ENCODE measurements at regions not wholly inside any gene's neighbourhood (a gene's known extent, or its start where the extent isn't known, plus 50 kb on each side); places are given as distances from the start of the nearest gene placed in this dataset.

GRCh38 chr5:155406815-155407214 is 393.3 kb downstream of the KIF4B start:
- no peak for DNase-seq (ENCODE audit: low spot score)

DNA sequence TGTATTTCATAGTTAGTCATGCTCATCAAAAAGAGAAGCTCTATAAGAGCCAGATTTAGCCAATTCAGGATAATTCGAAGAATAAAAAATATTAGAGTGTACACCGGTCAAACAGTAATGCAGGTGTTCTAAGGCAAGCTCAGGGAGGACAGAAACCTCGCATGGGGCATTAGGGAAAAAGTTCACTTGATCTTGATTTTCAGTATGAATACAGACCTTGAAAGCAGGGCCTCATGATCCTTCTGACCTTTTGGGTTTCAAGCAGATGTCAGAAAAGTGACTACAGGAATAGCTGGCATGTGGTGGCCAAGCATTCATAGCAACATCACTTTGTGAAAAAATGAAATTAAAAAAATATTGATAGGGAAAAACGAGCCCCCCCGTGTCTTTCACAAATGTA is 394.9 kb downstream of the KIF4B start:
- no peak for DNase-seq (ENCODE audit: low spot score)

DNA sequence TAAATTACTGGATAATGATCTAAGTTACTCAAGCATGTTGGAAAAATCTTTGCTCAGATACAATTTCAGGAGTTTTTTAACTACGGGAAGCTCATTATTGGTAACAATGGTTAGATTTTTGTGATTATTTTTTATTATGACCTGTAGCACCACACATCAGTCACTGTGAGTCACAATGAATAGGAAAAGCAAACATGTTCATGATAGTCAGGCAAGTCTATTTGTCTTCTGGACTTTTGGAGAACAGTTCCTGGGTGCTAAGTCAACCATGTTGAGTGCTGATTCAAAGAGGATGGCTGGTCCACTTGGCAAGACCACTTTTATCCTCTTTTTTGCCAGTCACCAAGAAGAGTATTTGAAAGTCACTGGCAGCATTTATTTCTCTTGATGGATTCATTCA is 403.2 kb downstream of the KIF4B start:
- DNase-seq (ENCODE audit: low spot score), result no peak

DNA sequence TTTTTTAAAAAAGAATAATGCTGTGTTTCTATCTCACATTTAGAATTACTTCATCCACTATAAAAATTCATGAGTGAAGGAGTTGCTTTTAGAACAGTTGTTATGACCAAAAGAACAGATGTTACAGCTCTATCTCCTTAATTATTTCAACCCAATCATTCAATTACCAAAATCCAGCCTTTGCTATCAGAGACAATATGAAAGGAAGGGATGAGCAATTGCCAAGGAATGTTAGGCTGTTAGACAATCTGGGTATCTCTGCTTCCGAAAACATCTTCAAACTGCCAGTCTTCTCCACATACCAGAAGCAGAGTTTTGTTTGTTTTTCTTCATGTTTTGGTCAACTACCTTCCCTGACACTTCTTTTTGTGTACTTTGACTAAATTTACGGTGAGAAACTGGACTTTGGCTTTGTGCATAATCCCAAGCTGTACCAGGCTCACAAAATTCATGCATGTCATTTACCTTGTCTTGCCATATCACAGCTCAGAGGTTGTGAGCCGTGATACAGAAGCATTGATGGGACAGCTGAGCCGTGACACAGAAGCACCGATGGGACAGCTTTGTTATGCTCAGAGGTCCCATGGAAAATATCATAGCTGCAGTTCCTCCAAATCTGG is 405.5 kb downstream of the KIF4B start:
- no peak for DNase-seq (ENCODE audit: low spot score)

DNA sequence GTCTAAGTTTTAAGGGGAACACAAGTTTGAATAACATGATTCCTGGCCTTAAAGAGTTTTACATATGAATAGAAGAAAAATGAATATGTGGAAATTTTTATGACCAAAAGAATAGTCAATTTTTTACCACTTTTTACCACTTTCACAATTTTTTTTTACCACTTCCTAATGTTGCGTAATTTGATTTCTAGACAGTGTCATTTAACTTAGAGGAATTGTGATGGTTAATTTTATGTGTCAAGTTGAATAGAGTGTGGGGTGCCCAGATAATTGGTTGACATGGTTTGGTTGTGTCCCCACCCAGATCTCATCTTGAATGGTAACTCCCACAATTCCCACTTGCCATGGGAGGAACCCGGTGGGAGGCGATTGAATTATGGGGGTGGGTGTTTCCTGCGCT is 416.6 kb downstream of the KIF4B start:
- DNase-seq (ENCODE audit: low spot score), result no peak

DNA sequence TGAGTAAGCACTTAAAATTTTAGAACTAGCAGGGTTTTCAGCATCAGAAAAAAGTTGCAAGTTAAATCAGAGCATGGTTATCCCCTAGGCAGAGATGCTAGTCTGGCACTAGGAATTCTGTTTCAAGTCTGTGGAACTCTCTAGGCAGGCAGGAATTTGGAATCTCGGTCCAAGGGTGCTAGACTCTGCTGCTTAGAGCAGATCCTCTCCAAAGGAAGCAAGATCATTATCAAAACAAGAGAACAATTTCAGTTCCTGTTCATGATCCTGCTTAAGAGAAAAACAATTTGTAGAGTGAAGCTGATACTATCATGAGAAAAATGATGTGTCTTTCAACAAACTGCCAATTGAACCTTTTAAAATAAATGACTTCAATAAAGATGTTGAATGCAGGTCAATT is 420.7 kb downstream of the KIF4B start:
- DNase-seq (ENCODE audit: low spot score), result no peak

DNA sequence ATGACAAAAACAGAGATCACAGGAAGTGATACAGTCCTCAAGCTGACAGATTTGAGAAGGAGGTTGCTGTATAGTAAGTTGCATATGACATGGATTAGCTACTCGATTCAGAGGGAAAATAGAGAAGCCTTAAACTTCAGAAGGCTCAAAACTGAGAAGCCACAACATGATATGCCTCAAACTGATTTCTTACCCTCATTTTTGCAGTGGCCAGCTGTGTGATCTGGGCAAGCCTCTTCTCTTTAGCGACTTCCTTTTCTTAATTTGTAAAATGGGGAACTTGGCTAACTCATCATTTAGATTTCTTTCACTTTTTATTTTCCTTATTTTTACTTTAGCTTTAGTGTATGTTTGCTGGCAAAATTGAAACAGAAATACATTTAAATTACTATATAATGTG is 421.1 kb downstream of the KIF4B start:
- DNase-seq (ENCODE audit: low spot score), result no peak

DNA sequence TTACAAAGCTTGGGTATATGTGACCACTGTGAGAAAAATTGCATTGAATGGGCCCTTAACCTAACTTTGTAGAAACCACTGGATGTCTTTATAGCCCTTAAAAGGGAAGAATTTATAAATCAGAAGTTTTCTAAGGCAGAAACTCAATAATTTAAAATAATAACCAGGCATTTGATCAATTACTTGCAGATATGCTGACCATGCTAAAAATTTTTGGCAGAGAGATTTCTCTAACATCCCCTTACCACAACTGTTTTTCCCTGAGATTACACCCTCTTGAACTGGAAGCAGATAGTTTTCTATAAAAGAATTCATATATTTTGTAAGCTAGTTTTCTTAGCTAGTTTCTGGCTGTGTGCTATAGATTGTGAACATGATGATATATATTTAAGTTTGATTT is 428.3 kb downstream of the KIF4B start:
- no peak for DNase-seq (ENCODE audit: low spot score)

- no peak for DNase-seq (ENCODE audit: low spot score)
These were observed 437.6 kb downstream of the KIF4B start for GRCh38 chr5:155451106-155451505.

GRCh38 chr5:155455791-155456514 is 442.4 kb downstream of the KIF4B start:
- DNase-seq (ENCODE audit: low spot score), result no peak

GRCh38 chr5:155459889-155460500 is 446.4 kb downstream of the KIF4B start:
- no peak for DNase-seq (ENCODE audit: low spot score)

DNA sequence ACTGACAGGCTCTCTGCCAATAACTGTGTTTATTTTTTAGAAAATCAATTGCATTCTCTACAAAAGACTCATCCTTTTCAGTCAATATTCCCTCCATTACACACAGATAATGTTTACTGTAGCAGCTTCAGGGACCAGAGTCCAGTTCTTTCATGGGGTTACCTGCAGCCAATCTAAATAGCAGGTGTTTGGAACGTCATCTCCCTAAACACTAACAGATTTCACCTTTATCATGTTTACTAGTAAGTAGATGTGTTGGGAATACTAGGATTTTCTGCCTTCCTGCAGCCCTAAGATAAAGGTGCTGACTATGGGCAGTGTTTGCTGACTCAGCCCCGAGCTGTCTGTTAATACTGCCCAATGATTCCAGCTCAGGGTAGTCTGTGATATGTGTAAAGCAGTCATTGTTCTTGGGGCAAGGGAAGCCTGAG is 447.0 kb downstream of the KIF4B start:
- DNase-seq (ENCODE audit: low spot score), result no peak

DNA sequence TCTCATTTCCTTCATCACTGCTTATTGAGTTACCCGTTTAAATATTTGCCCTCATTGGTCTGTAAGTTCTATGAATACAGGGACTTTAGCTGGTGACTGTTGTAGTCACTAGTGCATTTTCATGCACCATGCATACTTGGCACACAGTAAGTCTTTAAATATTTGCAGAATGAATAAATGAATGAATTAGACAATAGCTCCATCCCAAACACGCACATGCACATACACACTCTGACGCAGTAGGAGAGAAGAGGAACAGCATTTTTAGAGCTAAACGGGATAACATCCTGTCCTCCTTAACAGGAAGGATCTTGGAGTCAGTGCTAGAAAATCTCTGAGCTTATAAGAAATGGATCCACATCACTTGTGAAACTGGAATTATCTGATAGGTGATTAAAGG is 447.7 kb downstream of the KIF4B start:
- no peak for DNase-seq (ENCODE audit: low spot score)

DNA sequence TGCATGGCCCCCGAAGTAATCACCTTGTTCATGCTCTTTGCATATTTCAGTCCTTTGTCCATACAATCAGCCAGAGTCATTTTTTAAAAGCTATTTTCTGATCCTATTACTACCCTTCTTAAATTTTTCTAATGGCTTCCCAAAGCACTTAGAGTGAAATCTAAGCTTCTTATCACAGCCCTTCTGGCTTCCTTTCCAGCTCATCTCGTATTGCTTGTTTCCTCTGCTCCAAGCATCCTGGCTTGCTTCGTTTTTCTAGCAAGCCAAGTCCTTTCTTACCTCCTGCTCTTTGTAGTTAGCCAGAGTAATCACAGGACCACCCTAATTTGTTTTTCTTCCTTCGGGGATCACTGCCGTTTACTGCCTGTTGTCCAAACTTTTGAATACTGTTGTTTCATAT is 453.3 kb downstream of the KIF4B start:
- DNase-seq (ENCODE audit: low spot score), result no peak

DNA sequence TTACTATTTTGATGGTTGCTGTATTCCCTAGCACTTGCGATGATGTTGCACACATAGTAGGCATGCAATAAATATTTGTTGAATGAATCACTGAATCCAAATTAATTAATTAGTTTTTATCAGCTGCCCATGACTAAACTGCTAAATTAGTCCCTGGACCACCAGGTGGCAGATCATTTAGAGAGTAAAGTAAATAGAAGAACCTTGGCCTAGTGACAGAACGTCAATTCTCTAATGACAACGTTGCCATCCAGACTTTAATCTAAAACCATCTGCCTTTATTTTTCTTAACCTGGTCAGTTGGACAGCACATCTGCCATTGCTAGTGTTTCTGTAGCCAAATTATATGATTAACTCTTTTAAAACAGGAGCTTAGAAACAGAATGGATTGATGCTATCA is 457.5 kb downstream of the KIF4B start:
- DNase-seq (ENCODE audit: low spot score), result no peak

GRCh38 chr5:155472780-155473179 is 459.2 kb downstream of the KIF4B start:
- DNase-seq (ENCODE audit: low spot score), result no peak

DNA sequence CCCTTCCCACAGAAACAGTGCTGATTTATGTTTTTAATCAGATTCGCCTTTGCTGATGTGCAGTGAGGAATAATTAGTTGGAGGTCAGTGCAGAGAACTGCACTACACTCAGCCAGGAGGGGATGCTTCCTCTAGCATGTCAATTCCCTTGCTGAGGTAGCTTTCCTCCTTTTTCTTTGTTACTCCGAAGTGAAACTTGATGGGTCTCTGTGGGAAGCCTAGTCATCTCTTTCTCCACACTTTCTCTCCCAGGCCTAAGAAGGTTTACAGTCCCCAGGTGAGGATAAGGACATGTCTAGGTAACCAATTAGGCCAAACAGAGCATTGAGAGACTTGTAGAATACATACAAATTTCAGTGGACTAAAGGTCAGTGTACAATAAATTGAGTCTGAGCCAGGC is 461.8 kb downstream of the KIF4B start:
- no peak for DNase-seq (ENCODE audit: low spot score)

- no peak for DNase-seq (ENCODE audit: low spot score)
These were observed 467.2 kb downstream of the KIF4B start for GRCh38 chr5:155480731-155481131.

GRCh38 chr5:155481182-155481581 is 467.6 kb downstream of the KIF4B start:
- DNase-seq (ENCODE audit: low spot score), result no peak

- no peak for DNase-seq (ENCODE audit: low spot score)
These were observed 468.9 kb downstream of the KIF4B start for GRCh38 chr5:155482428-155482827.

- no peak for DNase-seq (ENCODE audit: low spot score)
These were observed 471.8 kb downstream of the KIF4B start for GRCh38 chr5:155485386-155485785.

- no peak for DNase-seq (ENCODE audit: low spot score)
These were observed 476.4 kb downstream of the KIF4B start for GRCh38 chr5:155489949-155490348.

DNA sequence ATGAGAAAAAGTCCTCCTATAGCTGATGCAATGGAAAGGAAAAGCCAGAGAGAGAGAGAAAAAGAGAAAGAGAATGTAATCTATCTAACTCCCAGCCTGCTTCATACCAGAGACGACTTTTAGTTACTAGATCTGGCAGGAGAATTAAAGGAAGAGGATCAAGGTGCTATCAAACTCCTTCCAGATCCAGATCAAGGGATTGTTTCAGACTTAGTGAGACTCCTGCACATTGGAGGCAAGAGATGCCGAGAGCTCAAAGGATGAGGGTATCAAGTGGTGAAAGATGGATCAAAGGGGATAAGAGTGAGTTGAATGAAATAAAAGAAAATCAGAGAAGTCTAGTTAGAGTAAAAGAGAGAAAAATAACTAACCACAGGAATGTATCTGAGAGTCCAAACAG is 478.6 kb downstream of the KIF4B start:
- DNase-seq (ENCODE audit: low spot score), result no peak

Measured in ureter (tissue), 1 donor.